Forelimb muscle (tissue), 1 donor: ENCODE measurements at regions not wholly inside any gene's neighbourhood (a gene's known extent, or its start where the extent isn't known, plus 50 kb on each side); places are given as distances from the start of the nearest gene placed in this dataset.
A peak's percentile ranks its signal among the peaks of the same experiment; 100 is the strongest.

ENCODE experiments used
- DNase-seq: peaks from one replicate; pipeline ENCODE4 v3.0.0-alpha.2; 2013; ENCODE audit warnings: low read depth

GRCh38 chr2:220892018-220892634 is 680.0 kb downstream of the EPHA4 start:
- no peak for DNase-seq

GRCh38 chr2:220893411-220893810 is 678.7 kb downstream of the EPHA4 start:
- no peak for DNase-seq

GRCh38 chr2:220894069-220894468 is 678.0 kb downstream of the EPHA4 start:
- DNase-seq: no peak

- DNase-seq: no peak
Measured at GRCh38 chr2:220899492-220899891, 672.6 kb downstream of the EPHA4 start.

GRCh38 chr2:220904015-220904414 is 668.1 kb downstream of the EPHA4 start:
- no peak for DNase-seq

GRCh38 chr2:220913384-220913783 is 658.7 kb downstream of the EPHA4 start:
- no peak for DNase-seq

GRCh38 chr2:220915092-220915623 is 656.9 kb downstream of the EPHA4 start:
- no peak for DNase-seq

GRCh38 chr2:220916931-220917330 is 655.2 kb downstream of the EPHA4 start:
- DNase-seq: no peak

GRCh38 chr2:220930271-220931076 is 641.6 kb downstream of the EPHA4 start:
- no peak for DNase-seq

- DNase-seq: no peak
Measured at GRCh38 chr2:220931491-220931890, 640.6 kb downstream of the EPHA4 start.

- no peak for DNase-seq
Measured at GRCh38 chr2:220932041-220932440, 640.1 kb downstream of the EPHA4 start.

- DNase-seq: no peak
Measured at GRCh38 chr2:220935789-220936321, 636.2 kb downstream of the EPHA4 start.

GRCh38 chr2:220936641-220937197 is 635.4 kb downstream of the EPHA4 start:
- no peak for DNase-seq

GRCh38 chr2:220937245-220937644 is 634.9 kb downstream of the EPHA4 start:
- no peak for DNase-seq

GRCh38 chr2:220940646-220941045 is 631.5 kb downstream of the EPHA4 start:
- DNase-seq: no peak

GRCh38 chr2:220941683-220942082 is 630.4 kb downstream of the EPHA4 start:
- DNase-seq: no peak

- no peak for DNase-seq
Measured at GRCh38 chr2:220946552-220946951, 625.6 kb downstream of the EPHA4 start.

- no peak for DNase-seq
Measured at GRCh38 chr2:220948579-220948978, 623.5 kb downstream of the EPHA4 start.

GRCh38 chr2:220949466-220949865 is 622.6 kb downstream of the EPHA4 start:
- no peak for DNase-seq

GRCh38 chr2:220955776-220956175 is 616.3 kb downstream of the EPHA4 start:
- no peak for DNase-seq

- DNase-seq: no peak
Measured at GRCh38 chr2:220956429-220956828, 615.7 kb downstream of the EPHA4 start.

GRCh38 chr2:220959391-220959802 is 612.7 kb downstream of the EPHA4 start:
- DNase-seq: peak; percentile 36
